ENCODE measurements at regions not wholly inside any gene's neighbourhood (a gene's known extent, or its start where the extent isn't known, plus 50 kb on each side); places are given as distances from the start of the nearest gene placed in this dataset.

DNA sequence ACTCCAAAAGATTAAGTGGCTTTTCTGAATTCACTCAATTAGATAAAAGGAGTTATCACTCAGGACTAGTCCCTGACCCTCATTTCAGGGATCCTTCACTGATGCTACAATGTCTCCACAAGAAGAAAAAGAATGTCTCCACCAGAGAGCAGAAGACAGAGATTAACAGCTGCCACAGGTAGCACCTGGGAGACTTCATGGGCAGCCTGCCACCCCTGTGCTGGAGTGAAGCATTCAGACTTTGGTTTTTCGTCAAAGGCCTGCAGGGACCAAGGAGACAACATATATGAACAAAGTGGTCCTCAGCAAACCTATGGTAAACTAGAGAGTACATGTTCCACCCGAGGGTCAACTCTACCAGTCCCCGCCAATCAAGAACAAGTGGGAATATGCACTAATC lies 197.0 kb upstream of the ACVR2A start:
- TF ChIP-seq, protein P1, sequence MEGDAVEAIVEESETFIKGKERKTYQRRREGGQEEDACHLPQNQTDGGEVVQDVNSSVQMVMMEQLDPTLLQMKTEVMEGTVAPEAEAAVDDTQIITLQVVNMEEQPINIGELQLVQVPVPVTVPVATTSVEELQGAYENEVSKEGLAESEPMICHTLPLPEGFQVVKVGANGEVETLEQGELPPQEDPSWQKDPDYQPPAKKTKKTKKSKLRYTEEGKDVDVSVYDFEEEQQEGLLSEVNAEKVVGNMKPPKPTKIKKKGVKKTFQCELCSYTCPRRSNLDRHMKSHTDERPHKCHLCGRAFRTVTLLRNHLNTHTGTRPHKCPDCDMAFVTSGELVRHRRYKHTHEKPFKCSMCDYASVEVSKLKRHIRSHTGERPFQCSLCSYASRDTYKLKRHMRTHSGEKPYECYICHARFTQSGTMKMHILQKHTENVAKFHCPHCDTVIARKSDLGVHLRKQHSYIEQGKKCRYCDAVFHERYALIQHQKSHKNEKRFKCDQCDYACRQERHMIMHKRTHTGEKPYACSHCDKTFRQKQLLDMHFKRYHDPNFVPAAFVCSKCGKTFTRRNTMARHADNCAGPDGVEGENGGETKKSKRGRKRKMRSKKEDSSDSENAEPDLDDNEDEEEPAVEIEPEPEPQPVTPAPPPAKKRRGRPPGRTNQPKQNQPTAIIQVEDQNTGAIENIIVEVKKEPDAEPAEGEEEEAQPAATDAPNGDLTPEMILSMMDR (IDR thresholded peaks at IDR 0.05) = no peak
- no peak for TF ChIP-seq POLR2A (IDR thresholded peaks at IDR 0.05)

Measured in testis (tissue), 2 donors.